ENCODE measurements at regions not wholly inside any gene's neighbourhood (a gene's known extent, or its start where the extent isn't known, plus 50 kb on each side); places are given as distances from the start of the nearest gene placed in this dataset.

DNA sequence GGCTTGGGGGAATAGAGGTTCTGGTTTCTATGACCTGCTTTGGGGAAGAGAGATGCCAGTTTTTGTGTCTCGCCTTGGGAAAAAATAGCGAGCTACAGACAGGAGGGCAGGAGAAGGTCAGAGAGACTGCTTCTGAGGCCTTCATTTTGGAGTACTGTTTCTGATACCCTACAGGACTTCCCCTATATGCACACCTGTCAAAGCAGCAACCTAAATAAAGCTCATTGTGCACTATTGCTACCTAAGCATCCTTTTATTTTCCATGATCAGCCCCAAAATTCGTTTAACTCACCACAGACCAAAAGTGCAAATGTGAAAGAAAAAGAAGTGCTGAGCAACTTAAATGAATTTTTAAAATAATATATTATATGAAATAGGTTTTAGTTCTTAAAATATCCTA lies 145.6 kb upstream of the CHRM3 start:
- H3K27ac ChIP-seq = no peak overlapping the region
- TF ChIP-seq ZFX (IDR thresholded peaks at IDR 0.05; ENCODE audit: borderline replicate concordance) (no peak), CTCF (IDR thresholded peaks at IDR 0.05) (no peak)

DNA sequence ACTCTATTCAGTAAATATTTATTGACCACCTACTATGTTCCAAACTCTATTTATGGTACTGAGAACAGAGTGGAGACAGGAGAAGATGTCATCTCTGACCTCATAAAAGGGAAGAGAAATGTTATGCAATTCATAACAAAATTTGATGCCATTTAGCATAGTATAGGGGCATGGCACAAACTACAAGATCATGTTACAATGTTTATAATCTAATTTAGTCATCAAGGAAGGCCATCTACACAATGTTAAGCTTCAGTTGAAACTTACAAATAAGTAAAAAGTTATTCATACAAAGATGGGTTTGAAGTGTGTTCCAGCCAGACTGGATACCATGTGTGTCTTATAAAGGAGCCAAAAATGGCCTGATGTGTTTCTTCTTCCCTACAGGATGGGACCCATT lies 146.8 kb upstream of the CHRM3 start:
- no peak for TF ChIP-seq ZFX (IDR thresholded peaks at IDR 0.05; ENCODE audit: borderline replicate concordance)
- no peak for TF ChIP-seq CTCF (IDR thresholded peaks at IDR 0.05)

GRCh38 chr1:239237912-239238311 lies 148.5 kb upstream of the CHRM3 start:
- no peak overlapping the region for H3K27ac ChIP-seq
- peak; percentile 67 for TF ChIP-seq CTCF (IDR thresholded peaks at IDR 0.05)
- TF ChIP-seq ZFX (IDR thresholded peaks at IDR 0.05; ENCODE audit: borderline replicate concordance) = no peak

More for the DNA sequence above, 146.8 kb upstream of the CHRM3 start:
- no peak overlapping the region for H3K27ac ChIP-seq

GRCh38 chr1:239233626-239234025 lies 152.7 kb upstream of the CHRM3 start:
- H3K27ac ChIP-seq = no peak overlapping the region
- TF ChIP-seq ZFX (IDR thresholded peaks at IDR 0.05; ENCODE audit: borderline replicate concordance) = no peak
- no peak for TF ChIP-seq CTCF (IDR thresholded peaks at IDR 0.05)

- TF ChIP-seq ZFX (IDR thresholded peaks at IDR 0.05; ENCODE audit: borderline replicate concordance) = no peak
- no peak overlapping the region for H3K27ac ChIP-seq
Observed at GRCh38 chr1:239232921-239233320, 153.4 kb upstream of the CHRM3 start.

- no peak overlapping the region for H3K27ac ChIP-seq
- no peak for TF ChIP-seq ZFX (IDR thresholded peaks at IDR 0.05; ENCODE audit: borderline replicate concordance)
- TF ChIP-seq CTCF (IDR thresholded peaks at IDR 0.05) = no peak
Observed at GRCh38 chr1:239228451-239228850, 157.9 kb upstream of the CHRM3 start.

DNA sequence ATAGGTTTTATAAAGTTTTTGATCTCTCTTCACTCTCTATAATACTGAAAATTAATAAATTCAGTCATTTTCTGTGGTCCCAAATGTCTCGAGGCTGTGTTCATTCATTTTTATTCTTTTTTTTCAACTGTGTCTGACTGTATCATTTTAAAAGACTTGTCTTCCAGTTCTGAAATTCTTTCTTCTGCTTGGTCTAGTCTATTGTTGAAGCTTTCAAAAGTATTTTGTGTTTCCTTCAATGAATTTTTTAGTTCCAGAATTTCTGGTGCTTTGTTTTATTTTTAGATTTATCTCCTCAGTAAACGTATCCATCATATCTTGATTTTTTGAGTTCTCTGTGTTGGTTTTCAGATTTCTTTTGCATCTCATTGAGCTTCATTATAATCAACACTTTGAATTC lies 161.0 kb upstream of the CHRM3 start:
- no peak for TF ChIP-seq CTCF (IDR thresholded peaks at IDR 0.05)
- no peak for TF ChIP-seq ZFX (IDR thresholded peaks at IDR 0.05; ENCODE audit: borderline replicate concordance)
- H3K27ac ChIP-seq = no peak overlapping the region

DNA sequence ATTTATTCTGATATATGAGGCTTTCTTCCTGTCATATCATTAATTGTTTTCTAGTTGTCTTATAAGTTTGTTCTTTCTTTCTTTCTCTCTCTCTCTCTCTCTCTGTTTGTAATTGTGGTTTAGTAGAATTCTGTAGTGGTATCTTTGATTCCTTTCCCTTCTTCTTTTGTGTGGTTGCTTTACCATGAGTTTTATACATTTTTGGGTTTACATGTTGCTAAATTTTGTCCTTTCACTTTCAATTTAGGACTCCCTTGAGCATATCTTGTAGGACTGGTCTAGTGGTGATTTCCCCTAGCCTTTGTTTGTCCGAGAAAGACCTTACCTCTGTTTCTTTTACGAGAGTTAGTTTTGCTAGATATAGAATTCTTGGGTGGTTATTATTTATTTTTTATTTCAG lies 162.3 kb upstream of the CHRM3 start:
- no peak overlapping the region for H3K27ac ChIP-seq
- TF ChIP-seq CTCF (IDR thresholded peaks at IDR 0.05) (no peak), ZFX (IDR thresholded peaks at IDR 0.05; ENCODE audit: borderline replicate concordance) (no peak)

Data from 22Rv1 (cell line).